PFSK-1 (cell line): ENCODE measurements at regions not wholly inside any gene's neighbourhood (a gene's known extent, or its start where the extent isn't known, plus 50 kb on each side); places are given as distances from the start of the nearest gene placed in this dataset.

Source experiments
- POLR2AphosphoS5 ChIP-seq: IDR thresholded peaks from 2 replicates; pipeline ENCODE4 v1.6.1; 2012; ENCODE audit warnings: low read depth, mild to moderate bottlenecking, control low read depth, low read length, moderate library complexity
- TAF1 ChIP-seq: IDR thresholded peaks from 2 replicates; pipeline ENCODE4 v1.6.1; 2012; ENCODE audit warnings: low read length, control low read depth, borderline replicate concordance; ENCODE audit not compliant: insufficient read depth

DNA sequence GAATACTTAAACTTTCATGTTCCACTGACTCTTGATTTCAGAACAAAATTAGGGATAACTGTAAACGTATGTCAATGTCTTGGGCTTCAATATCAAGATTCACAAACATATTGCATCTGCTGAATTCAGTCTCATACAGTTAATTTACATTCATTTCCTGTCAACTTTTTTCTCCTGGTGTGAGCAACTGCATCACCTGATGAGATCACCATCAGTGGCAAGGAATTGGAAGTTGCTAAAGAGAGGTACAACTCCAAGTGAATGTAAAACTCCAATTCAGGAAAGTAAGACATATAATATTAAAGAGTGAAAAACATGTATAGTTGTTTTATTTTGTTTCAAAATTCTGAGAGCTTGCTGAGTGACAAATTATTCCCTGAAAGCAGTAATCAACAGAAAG is 1336.2 kb upstream of the C9orf72 start:
- no peak for TF ChIP-seq TAF1
- no peak for TF ChIP-seq POLR2AphosphoS5
